ENCODE measurements at regions not wholly inside any gene's neighbourhood (a gene's known extent, or its start where the extent isn't known, plus 50 kb on each side); places are given as distances from the start of the nearest gene placed in this dataset.
A peak's percentile ranks its signal among the peaks of the same experiment; 100 is the strongest.
"Not testable (repeated sequence)": the region's sequence is repeated elsewhere in the genome, so short reads cannot be mapped to it uniquely, and the experiment has no call there.

- DNase-seq, result no peak
Observed at GRCh38 chr1:209095627-209096595, 487.6 kb upstream of the CAMK1G start.

- no peak for DNase-seq
Observed at GRCh38 chr1:209100460-209100859, 483.1 kb upstream of the CAMK1G start.

- no peak for DNase-seq
Observed at GRCh38 chr1:209101106-209101505, 482.4 kb upstream of the CAMK1G start.

GRCh38 chr1:209102120-209102519 is 481.4 kb upstream of the CAMK1G start:
- DNase-seq, result peak; percentile 47

- DNase-seq, result no peak
Observed at GRCh38 chr1:209102531-209102930, 481.0 kb upstream of the CAMK1G start.

GRCh38 chr1:209103092-209103491 is 480.4 kb upstream of the CAMK1G start:
- peak; percentile 17 for DNase-seq

GRCh38 chr1:209104646-209105045 is 478.9 kb upstream of the CAMK1G start:
- no peak for DNase-seq

- DNase-seq, result peak; percentile 45
Observed at GRCh38 chr1:209105701-209106100, 477.8 kb upstream of the CAMK1G start.

GRCh38 chr1:209106237-209106741 is 477.2 kb upstream of the CAMK1G start:
- DNase-seq, result peak; percentile 91

- DNase-seq, result no peak
Observed at GRCh38 chr1:209106861-209107260, 476.7 kb upstream of the CAMK1G start.

GRCh38 chr1:209107535-209107934 is 476.0 kb upstream of the CAMK1G start:
- no peak for DNase-seq

GRCh38 chr1:209109001-209109785 is 474.3 kb upstream of the CAMK1G start:
- DNase-seq, result no peak

GRCh38 chr1:209113521-209113920 is 470.0 kb upstream of the CAMK1G start:
- DNase-seq, result no peak

- no peak for DNase-seq
Observed at GRCh38 chr1:209116705-209117104, 466.8 kb upstream of the CAMK1G start.

GRCh38 chr1:209123601-209124000 is 459.9 kb upstream of the CAMK1G start:
- DNase-seq, result no peak

- not testable (repeated sequence) for DNase-seq
Observed at GRCh38 chr1:209129091-209129490, 454.4 kb upstream of the CAMK1G start.

- no peak for DNase-seq
Observed at GRCh38 chr1:209130886-209131285, 452.6 kb upstream of the CAMK1G start.

- DNase-seq, result no peak
Observed at GRCh38 chr1:209132736-209133467, 450.6 kb upstream of the CAMK1G start.

GRCh38 chr1:209134001-209134400 is 449.5 kb upstream of the CAMK1G start:
- no peak for DNase-seq

- no peak for DNase-seq
Observed at GRCh38 chr1:209143916-209144315, 439.6 kb upstream of the CAMK1G start.

GRCh38 chr1:209150114-209150513 is 433.4 kb upstream of the CAMK1G start:
- DNase-seq, result no peak

GRCh38 chr1:209153411-209153810 is 430.1 kb upstream of the CAMK1G start:
- no peak for DNase-seq

GRCh38 chr1:209154912-209155311 is 428.6 kb upstream of the CAMK1G start:
- DNase-seq, result no peak

All from NCI-H146 (cell line).